HCT116 (cell line): ENCODE measurements at regions not wholly inside any gene's neighbourhood (a gene's known extent, or its start where the extent isn't known, plus 50 kb on each side); places are given as distances from the start of the nearest gene placed in this dataset.

Experiments used
- ATAC-seq: fragments of 200-7000 bp; cut with Tn5 transposase; 2 replicates; pipeline ENCODE4 v1.9.1; 2020; ENCODE audit warnings: mild to moderate bottlenecking, moderate library complexity
- BruUV-seq: library from RNA; stranded (reverse); fragments of 400-500 nt; replicated peaks from 2 replicates; lab custom pipeline; 2021; lab: Mats Ljungman, UMichigan
- CTCF ChIA-PET: fragments of 300-600 bp; sonication (Branson Sonifier 250); formaldehyde crosslinking; loops from one replicate; lab custom pipeline; 2021; ENCODE audit warnings: antibody characterized with exemption; lab: Charles Lee
- POLR2A ChIA-PET: fragments of 300-600, 350-600 bp; sonication (Branson Sonifier 250); formaldehyde crosslinking; loops from one replicate; lab custom pipeline; 2021; ENCODE audit warnings: antibody characterized with exemption; lab: Charles Lee
- RAD21 ChIA-PET, 2 experiments: fragments of 300-600 bp; sonication (Branson Sonifier 250); formaldehyde crosslinking; loops; one replicate each; lab custom pipeline; 2023; ENCODE audit warnings: low total read pairs in 2 of 2; ENCODE audit not compliant: uncharacterized antibody in 2 of 2, unreplicated experiment in 2 of 2, low non-redundant PET in 1 of 2; lab: Charles Lee
- DNase-seq: peaks from one replicate; pipeline ENCODE4 v3.0.0-alpha.2; 2010; ENCODE audit warnings: low read depth, low spot score
- H2AFZ ChIP-seq: fragments of 200-600 bp; shearing (Covaris generic), sonication (generic); 2 replicates; pipeline ENCODE4 v1.6.1; 2017; ENCODE audit warnings: low read depth, mixed run types, mixed read lengths, antibody characterized with exemption, low read length; ENCODE audit not compliant: poor library complexity, severe bottlenecking
- H3K27ac ChIP-seq: 2 replicates; pipeline ENCODE4 v1.5.1; 2012; ENCODE audit warnings: low read depth, low read length
- H3K27me3 ChIP-seq: fragments of 200-600 bp; sonication (generic); 2 replicates; pipeline ENCODE4 v1.6.1; 2016; ENCODE audit warnings: mixed run types, low read length, mixed read lengths; ENCODE audit not compliant: insufficient read depth
- H3K36me3 ChIP-seq, 2 experiments: fragments of 200-500 bp in 1 of 2; fragments of 200-600 bp in 1 of 2; sonication (Bioruptor generic) in 1 of 2; sonication (generic) in 1 of 2; 2 replicates each; pipeline versions ENCODE4 v1.5.1 to v1.6.1; 2014 to 2016; ENCODE audit warnings: low read length in 2 of 2, inconsistent platforms in 1 of 2, mixed read lengths in 1 of 2, mixed run types in 1 of 2; ENCODE audit not compliant: insufficient read depth in 2 of 2, control insufficient read depth in 1 of 2
- H3K4me1 ChIP-seq, 2 experiments: fragments of 200-600 bp in 1 of 2; sonication (generic) in 1 of 2; 2 replicates each; pipeline versions ENCODE4 v1.5.1 to v1.6.1; 2012 to 2017; ENCODE audit warnings: low read length in 2 of 2, inconsistent platforms in 1 of 2, mild to moderate bottlenecking in 1 of 2, mixed read lengths in 1 of 2, mixed run types in 1 of 2, moderate library complexity in 1 of 2; ENCODE audit not compliant: insufficient read depth in 2 of 2, control insufficient read depth in 1 of 2
- H3K4me2 ChIP-seq: fragments of 200-600 bp; sonication (generic); 2 replicates; pipeline ENCODE4 v1.6.1; 2017; ENCODE audit warnings: mixed run types, low read length, mixed read lengths
- H3K4me3 ChIP-seq, 2 experiments: fragments of 200-600 bp in 1 of 2; sonication (generic) in 1 of 2; replicated peaks in 1 of 2; 2 replicates each; pipeline ENCODE4 v1.5.1; 2011 to 2016; ENCODE audit warnings: low read length in 2 of 2, control low read depth in 1 of 2, low read depth in 1 of 2, mild to moderate bottlenecking in 1 of 2, mixed read lengths in 1 of 2, mixed run types in 1 of 2
- H3K79me2 ChIP-seq: fragments of 200-600 bp; sonication (generic); 2 replicates; pipeline ENCODE4 v1.6.1; 2017; ENCODE audit warnings: mild to moderate bottlenecking, mixed run types, low read length, moderate library complexity, mixed read lengths; ENCODE audit not compliant: insufficient read depth
- H3K9ac ChIP-seq: fragments of 200-600 bp; sonication (generic); 2 replicates; pipeline ENCODE4 v1.6.1; 2016; ENCODE audit warnings: low read length, mixed read lengths
- H3K9me2 ChIP-seq: fragments of 200-600 bp; sonication (generic), shearing (Covaris generic); 2 replicates; pipeline ENCODE4 v1.6.1; 2017; ENCODE audit warnings: mixed run types, mild to moderate bottlenecking, moderate library complexity; ENCODE audit not compliant: insufficient read depth
- H3K9me3 ChIP-seq, 2 experiments: fragments of 200-500 bp in 1 of 2; fragments of 200-600 bp in 1 of 2; sonication (Bioruptor generic) in 1 of 2; sonication (generic) in 1 of 2; 2 replicates each; pipeline ENCODE4 v1.6.1; 2014 to 2017; ENCODE audit warnings: low read length in 2 of 2, mixed read lengths in 2 of 2, inconsistent platforms in 1 of 2, low read depth in 1 of 2, mild to moderate bottlenecking in 1 of 2, mixed run types in 1 of 2, moderate library complexity in 1 of 2; ENCODE audit not compliant: control insufficient read depth in 1 of 2, insufficient read depth in 1 of 2
- H4K20me1 ChIP-seq: fragments of 200-600 bp; sonication (generic), shearing (Covaris generic); 2 replicates; pipeline ENCODE4 v1.6.1; 2017; ENCODE audit warnings: mixed run types, mild to moderate bottlenecking, moderate library complexity; ENCODE audit not compliant: insufficient read depth
- CEBPB ChIP-seq: IDR thresholded peaks from 2 replicates; pipeline ENCODE4 v1.6.1; 2012; ENCODE audit warnings: low read depth
- EZH2phosphoT487 ChIP-seq: fragments of 200-600 bp; IDR thresholded peaks from 2 replicates; pipeline ENCODE4 v1.6.1; 2018; ENCODE audit warnings: antibody characterized with exemption, borderline replicate concordance
- MAX ChIP-seq: IDR thresholded peaks from 2 replicates; pipeline ENCODE4 v1.6.1; 2012
- POLR2A ChIP-seq: IDR thresholded peaks from 2 replicates; pipeline ENCODE4 v1.7.0; 2011; ENCODE audit warnings: borderline replicate concordance; ENCODE audit not compliant: insufficient read depth, insufficient read length; ENCODE audit errors: extremely low read depth
- POLR2AphosphoS5 ChIP-seq: IDR thresholded peaks from 2 replicates; pipeline ENCODE4 v1.6.1; 2011; ENCODE audit warnings: mild to moderate bottlenecking, low read depth, low read length, moderate library complexity
- YY1 ChIP-seq: IDR thresholded peaks from 2 replicates; pipeline ENCODE4 v1.6.1; 2011; ENCODE audit warnings: low read length, low read depth, moderate library complexity, mild to moderate bottlenecking; ENCODE audit not compliant: insufficient replicate concordance; ENCODE audit errors: extremely low read depth
- ZFX ChIP-seq: fragments of 450-650 bp; IDR thresholded peaks from 2 replicates; pipeline ENCODE4 v1.6.1; 2017
- ZNF274 ChIP-seq: fragments of 200-500 bp; sonication (Bioruptor generic); IDR thresholded peaks from 2 replicates; pipeline ENCODE4 v1.6.1; 2014; ENCODE audit warnings: mild to moderate bottlenecking, low read depth, low read length, inconsistent platforms
- intact Hi-C: fragments of 100-400 bp; cut with micrococcal nuclease; formaldehyde crosslinking; loops from 2 replicates; pipeline ENCODE4 v1.10.0; 2022

GRCh38 chr12:83641789-83642188 lies 955.1 kb downstream of the TMTC2 start:
- H3K9me2 ChIP-seq, result no peaks in the 10 kb centered on the region
- BruUV-seq, result no TSS peak
- CTCF ChIA-PET, result no interaction called here
- no peaks in the 10 kb centered on the region for H3K4me1 ChIP-seq
- no peak overlapping the region for H2AFZ ChIP-seq
- POLR2A ChIA-PET, result no interaction called here
- no peaks in the 10 kb centered on the region for H3K79me2 ChIP-seq
- RAD21 ChIA-PET, result no interaction called here
- ATAC-seq (no peak), DNase-seq (no peak)
- no peaks in the 10 kb centered on the region for H3K36me3 ChIP-seq
- no peaks in the 10 kb centered on the region for H4K20me1 ChIP-seq
- H3K27ac ChIP-seq, result no peak overlapping the region
- H3K9ac ChIP-seq, result no peak overlapping the region
- no peaks in the 10 kb centered on the region for H3K27me3 ChIP-seq
- TF ChIP-seq POLR2A (no peak), POLR2AphosphoS5 (no peak), MAX (no peak), CEBPB (no peak), YY1 (no peak)
- TF ChIP-seq, all 23 proteins: peak for 0
- intact Hi-C loops, result no loop called here
- no peaks in the 10 kb centered on the region for H3K9me3 ChIP-seq
- H3K4me2 ChIP-seq, result no peak overlapping the region
- H3K4me3 ChIP-seq, result no peak overlapping the region

GRCh38 chr12:83634726-83635267 lies 948.1 kb downstream of the TMTC2 start:
- H3K4me2 ChIP-seq, result no peak overlapping the region
- H2AFZ ChIP-seq, result no peak overlapping the region
- H3K9me3 ChIP-seq, result no peaks in the 10 kb centered on the region
- ATAC-seq (no peak), DNase-seq (no peak)
- no peaks in the 10 kb centered on the region for H3K9me2 ChIP-seq
- no peaks in the 10 kb centered on the region for H3K4me1 ChIP-seq
- H3K27ac ChIP-seq, result no peak overlapping the region
- CTCF ChIA-PET, result interaction anchor here (1.2 kb wide), 1 partner anchor 20 kb away, joined by 3 read pairs; no protein-coding TSS in a partner anchor
- no peak for TF ChIP-seq MAX
- TF ChIP-seq EZH2phosphoT487, result no peak
- no peak for TF ChIP-seq ZFX
- TF ChIP-seq YY1, result no peak
- TF ChIP-seq ZNF274, result no peak
- RAD21 ChIA-PET, result no interaction called here
- H3K27me3 ChIP-seq, result no peaks in the 10 kb centered on the region
- POLR2A ChIA-PET, result no interaction called here
- H4K20me1 ChIP-seq, result no peaks in the 10 kb centered on the region
- H3K36me3 ChIP-seq, result no peaks in the 10 kb centered on the region
- H3K4me3 ChIP-seq, result no peak overlapping the region
- BruUV-seq, result no TSS peak
- no peak overlapping the region for H3K9ac ChIP-seq
- H3K79me2 ChIP-seq, result no peaks in the 10 kb centered on the region
- intact Hi-C loops, result no loop called here
